IPS-NIHi7 (cell line): ENCODE measurements at regions not wholly inside any gene's neighbourhood (a gene's known extent, or its start where the extent isn't known, plus 50 kb on each side); places are given as distances from the start of the nearest gene placed in this dataset.

Experiments
- DNase-seq: peaks from one replicate; pipeline ENCODE4 v3.0.0; 2012; ENCODE audit warnings: mixed read lengths; ENCODE audit errors: extremely low spot score

DNA sequence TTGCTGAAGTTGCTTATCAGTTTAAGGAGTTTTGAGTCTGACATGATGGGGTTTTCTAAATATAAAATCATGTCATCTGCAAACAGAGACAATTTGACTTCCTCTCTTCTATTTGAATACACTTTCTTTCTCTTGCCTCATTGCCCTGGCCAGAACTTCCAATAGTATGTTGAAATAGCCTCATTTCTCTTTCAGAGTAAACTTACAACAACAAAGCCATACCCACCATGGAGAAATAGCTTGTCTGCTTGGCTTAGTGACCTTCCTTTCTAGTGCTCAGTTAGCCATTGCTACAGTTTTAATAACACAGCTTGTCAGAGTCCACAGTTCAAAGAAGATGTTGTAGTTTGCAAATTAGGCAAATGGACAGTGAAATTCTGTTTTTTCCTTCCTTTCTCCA is 228.0 kb downstream of the ETAA1 start:
- no peak for DNase-seq

DNA sequence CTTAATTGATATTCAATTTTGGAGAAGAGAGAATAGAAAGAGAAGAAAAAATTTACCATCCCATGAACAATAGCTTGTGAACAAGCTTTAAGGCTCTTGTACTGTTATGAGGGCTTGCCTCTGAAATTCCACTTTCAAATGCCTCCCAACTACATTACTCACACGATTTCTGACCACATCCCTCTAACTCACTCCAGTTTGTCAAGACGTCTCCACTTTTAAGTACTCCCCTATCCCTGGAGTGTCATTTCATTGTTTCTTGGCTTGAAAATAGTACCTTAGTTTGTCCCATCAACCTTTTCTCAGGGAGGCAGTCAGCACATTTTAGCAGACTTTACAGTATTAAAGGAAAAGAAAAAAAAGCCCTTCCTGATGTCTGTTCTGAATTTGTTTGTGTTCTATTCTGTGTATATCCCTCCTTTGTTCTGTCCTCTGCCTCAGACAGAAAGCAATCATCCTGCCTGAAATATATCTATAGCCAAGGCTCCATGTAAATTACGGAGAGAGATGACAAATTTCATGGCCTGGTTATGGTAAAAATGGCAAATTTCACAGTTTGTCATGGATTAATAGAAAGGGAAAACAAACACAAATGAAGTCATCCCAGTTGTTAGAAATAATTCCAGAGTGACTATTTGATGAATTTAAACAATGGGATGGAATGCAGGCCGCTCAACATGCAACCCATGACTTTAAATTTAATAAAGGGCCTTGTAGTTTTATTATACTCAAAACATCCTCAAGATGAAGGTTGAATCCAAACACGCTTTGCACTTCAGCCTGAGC is 228.8 kb downstream of the ETAA1 start:
- DNase-seq: no peak

DNA sequence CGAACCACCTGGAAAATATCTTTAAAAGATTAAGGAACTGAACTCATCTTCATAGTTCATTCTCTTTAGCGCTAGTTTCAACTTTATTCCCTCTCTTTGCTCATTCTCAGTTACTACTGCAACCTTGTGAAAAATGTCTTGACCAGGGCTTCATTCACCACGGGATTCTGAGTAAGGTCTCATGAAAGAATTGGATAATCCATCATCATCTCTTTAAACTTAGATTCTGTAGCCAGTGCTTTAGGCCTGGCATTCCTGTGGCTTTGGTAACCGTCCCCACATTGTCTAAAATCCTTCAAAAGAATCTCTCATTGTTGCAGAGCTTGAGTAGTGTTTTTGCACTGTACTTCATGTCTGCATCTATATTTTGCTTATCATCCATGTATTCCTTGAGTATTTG is 229.5 kb downstream of the ETAA1 start:
- no peak for DNase-seq

DNA sequence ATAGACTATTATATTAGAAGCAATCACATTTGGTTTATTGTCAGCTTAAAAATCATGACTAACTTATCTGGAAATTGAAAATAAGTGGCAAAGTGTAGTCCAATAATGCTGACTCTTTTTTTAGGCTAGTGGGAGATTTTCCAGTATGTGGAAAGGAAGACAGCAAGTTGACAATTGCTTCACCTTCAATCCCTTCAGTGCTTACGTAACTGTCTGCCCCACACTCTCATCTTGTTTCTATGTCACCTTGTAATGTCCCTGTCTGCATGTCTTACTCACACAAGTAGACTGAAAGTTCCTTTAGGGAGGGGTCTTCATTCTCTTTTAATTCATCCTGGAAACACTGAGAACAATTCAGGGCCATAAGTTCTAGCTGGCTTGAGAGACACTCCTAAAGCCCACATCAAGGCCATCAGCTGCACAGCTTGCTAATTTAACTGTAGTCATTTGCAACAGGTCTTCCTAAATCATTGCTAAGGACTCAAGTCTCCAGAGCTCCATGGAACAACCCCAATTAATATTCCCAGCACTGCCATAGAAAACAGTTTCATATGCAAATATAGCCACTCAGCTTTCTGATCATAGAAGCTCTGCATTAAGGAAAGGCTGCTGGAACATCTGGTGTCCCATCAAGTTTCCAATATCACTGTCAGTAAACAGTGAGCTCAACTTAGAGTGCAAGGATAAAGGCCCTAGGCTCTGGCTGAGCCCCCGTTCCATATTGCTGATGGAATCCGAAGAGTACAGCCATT is 230.5 kb downstream of the ETAA1 start:
- DNase-seq: no peak

DNA sequence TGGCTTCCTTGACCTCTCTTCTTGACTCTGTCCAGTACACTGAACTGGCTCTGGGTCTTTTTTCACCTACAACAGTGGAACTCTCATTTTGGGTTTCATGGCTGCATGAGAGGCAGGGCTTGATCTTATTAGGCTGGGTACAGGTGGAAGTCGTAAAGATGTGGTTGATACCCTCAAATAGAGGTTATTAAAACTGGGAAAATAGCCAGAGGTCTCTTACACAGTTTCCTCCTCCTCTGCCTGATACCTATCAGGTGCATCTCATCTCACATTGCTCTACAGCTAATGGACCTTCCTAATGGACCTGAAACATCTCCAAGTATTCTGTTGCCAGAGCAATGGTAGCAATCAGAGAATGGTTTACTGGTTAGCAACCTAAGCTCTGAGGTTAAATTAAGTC is 231.8 kb downstream of the ETAA1 start:
- DNase-seq: no peak

DNA sequence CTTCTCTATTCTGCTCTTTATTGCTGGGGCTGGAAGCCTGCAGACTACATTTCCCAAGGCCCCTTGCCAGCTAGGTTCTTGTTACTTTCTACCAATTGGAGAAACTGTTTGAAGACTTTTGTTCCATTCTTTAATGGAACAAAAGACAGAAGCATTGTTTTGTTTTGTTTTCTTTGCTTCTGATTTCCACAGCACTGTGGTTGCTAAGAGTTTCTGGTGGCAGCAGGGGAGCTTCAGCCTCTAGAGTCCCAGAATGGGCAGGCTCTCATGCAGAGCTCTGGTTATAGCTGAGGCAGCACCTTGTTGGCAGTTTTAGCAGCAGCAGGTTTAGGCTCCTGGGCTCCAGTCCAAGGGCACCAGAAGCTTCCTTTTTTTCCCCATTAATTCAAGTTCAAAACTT is 234.3 kb downstream of the ETAA1 start:
- DNase-seq: no peak

DNA sequence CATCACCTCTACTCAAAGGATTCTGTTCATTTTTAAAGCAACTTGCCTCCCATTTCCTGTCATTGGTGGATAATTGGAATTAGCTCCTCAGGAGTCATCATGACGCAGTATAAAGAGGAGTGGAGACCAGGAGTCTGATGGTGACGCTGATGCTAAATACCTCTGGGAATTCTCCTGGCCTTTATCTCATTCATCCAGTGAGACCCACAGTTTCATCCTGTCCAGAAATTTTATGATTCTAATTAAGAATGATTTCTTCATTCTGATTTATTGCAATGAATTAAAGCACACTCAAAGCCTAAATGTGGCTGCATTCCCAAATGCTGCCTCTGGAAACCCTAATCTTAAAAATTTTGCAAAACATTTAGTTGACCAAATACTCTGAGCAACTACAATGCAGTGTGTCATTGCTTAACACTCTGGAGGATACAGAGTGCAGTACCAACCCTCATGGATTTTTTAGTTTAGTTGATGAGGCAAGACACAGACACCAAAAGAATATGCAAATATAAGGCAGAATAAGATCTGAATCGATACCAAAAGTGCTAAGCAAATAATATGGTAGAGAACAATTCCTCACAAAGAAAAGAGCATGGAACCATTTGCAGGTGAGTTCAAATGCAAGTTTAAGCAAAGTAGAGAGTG is 236.2 kb downstream of the ETAA1 start:
- DNase-seq: no peak

DNA sequence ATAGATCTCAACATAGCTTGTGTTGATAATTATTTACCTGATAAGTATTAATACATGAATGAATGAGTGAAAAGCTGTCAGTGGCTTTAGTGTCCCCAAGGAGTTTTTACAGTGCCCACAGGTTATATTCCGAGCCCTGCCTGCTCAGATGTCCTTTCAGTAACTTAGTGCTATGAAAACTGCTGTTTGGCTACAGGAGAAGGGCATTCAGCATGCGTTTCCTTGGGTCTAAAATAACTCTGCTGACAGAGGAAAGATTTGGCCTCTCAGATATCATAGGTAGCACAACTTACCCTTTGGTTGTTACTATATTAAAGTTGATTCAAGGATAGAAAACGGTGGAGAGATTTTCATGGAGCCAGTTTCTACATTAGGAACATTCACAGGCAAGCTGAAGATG is 241.0 kb downstream of the ETAA1 start:
- DNase-seq: no peak

DNA sequence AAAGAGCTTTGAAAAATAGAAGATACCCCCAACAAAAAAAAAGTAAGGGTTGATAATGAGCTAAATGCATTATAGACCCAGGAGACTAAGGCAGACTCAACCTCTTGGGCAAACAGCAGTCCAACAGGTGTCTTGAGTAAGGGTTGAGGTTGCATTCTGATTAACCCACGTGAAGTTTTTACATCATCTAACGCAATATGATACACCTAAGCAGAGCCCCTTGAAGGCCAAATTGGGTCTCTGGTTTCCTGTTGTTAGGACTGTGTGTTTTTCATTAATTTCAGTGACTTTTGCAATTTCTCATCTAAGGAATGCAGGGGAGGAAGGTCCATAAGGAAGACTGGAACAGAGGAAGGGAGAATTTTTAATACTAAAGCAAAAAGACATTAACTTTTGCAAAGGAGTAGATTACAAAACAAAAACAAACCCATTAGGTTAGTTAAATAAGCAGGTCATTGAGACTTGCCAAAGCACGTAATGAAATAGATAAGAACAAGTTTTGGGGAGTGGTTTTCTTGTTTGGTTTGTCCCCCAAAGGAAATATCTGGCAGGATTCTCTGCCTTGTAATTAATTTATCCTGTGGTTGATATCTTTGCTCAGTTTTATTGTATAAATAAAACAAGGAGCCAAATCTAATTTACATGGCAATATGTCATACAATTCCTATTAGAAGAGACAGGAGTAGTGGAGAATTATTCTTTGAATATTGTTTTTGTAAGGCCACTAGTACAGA is 244.3 kb downstream of the ETAA1 start:
- no peak for DNase-seq

DNA sequence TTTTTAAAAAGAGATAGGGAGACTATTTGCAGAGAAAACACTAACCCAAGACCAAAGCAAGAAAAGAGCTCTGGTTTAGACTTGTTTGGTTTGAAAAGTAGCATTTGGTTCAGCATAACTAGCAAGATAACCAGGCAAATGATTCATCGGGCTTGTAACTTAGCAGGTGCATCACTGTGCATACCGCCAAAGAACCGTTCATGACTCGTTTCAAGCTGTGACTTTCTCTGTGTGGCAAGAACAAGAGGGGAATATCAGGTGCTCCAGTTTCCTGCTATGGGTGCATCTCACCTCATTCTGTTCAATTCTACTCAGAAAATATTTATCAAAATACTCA is 244.9 kb downstream of the ETAA1 start:
- no peak for DNase-seq

DNA sequence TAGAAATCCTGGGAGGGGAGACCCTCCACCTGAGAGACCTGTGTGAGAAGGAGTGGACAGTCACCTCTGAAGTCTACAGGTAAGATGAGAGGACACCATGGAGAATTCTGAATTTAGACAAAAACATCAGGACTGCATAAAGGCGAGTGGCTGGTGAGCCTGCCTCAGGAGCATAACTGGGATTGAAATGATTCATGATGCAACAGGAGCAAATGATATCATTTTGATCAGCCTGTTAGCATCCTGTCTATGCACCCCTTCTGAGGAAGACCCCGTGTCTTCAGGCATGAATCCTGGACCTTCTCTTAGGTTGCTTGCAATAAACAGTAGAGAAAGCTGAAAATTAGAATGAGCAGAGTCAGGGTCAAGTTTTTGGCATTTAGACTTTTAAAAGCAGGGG is 245.8 kb downstream of the ETAA1 start:
- DNase-seq: no peak

DNA sequence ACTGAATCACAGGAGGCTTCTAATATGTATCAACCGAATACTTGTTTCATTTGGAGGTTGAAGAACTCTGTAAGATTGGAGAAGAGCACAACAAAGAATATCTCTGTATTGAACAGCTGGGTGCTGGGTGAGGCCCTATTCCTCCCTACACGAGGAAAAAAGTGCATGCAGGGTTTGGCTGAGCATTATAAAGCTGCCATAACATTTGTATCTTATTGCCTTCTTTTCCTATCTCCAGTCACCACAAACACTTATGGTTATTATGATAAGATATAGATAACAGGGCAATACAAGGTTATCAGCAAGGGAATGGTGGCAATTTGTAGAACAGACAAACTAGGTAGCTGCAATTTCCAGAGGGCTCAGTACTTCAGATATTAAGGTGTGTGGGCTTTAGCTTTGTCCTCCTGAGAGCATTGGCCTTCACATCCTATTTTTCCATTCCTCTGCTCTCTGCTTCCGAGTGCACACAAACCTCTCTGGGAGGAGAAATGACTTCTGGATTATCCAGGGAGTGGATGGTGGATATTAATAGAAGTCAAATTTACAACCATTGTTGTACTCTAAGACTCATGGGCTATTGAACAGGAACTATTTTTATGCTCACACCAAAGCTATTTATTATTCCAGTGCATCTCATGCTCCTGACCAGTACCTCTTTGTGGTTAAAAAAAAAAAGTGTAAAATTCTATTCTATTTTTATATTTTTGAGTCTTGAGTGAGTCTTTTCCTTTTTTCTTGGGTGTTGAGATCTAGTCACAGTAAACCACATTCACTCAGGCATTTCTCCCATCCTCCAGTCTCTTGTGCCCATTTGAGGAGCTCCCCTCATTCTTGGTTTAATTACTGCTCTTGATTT is 248.4 kb downstream of the ETAA1 start:
- no peak for DNase-seq

DNA sequence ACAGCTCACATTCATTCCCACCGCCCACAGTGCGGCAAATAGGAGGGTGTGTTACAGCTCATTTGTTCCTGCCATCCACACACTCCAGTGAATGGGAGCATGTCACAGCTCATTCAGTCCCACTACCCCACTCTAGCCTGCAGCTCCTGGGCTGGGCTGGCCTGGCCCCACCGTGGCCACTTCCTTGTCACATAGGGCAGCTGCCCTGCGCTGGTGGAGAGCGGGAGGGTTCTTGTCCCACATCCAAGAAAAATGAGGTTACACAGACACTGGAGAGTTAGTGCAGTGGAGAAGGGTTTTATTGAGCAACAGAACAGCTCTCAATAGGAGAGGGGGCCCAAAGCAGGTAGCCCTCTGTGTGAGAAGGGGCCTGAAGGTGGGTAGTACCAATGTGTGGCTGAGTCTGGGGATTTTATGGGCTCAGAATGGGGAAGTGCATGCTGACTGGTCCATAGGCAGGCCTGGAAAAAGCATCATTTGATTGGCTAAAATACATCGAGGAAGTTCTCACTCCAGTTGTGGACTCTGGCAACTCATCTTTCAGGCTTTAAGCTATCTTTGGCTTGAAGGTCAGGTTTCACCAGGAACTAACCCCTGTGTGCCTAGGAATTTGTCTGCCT is 249.7 kb downstream of the ETAA1 start:
- no peak for DNase-seq

DNA sequence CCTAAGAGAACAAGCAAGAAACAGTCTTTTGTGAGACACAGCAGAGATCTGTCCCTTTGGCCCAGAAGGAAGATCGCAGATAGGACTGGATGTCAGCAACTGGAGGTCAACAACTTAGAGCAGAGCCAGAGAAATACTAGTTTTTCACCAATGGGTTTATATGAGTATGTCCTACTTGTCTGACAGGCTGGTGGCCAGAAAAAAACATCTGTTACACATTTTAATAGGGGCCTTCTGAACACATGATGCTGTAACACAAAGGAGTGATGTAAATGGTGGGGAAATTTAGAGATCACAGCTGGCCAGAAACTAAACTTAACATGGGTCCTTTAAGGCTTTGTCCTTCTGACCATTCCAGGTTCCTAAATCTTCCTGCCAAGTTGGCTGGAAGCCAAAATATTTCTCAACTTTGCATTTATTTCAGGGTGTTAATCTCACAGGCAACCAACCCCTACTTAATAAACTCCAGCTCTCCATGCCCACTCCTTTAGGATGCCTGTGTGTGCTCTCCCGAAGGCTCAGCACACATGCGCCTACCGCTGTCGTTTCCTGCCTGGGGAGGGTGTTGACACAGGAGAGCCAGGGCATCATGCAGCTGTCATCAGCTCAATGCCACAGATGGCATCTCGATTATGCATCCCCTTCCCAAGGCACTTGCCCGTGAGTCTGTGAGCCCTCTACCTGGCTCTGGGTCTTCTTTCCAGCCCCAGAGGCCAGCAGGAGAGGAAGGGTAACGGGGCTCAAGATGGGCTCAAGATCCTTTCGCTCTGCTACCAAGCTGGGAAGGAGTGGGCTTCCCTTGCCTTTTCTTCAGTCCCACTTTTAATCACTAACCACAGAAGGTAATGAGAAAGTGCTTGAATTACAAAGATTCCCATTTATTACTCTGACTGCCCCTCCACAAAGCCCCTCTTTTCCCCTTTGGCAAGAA is 252.5 kb downstream of the ETAA1 start:
- DNase-seq: no peak

DNA sequence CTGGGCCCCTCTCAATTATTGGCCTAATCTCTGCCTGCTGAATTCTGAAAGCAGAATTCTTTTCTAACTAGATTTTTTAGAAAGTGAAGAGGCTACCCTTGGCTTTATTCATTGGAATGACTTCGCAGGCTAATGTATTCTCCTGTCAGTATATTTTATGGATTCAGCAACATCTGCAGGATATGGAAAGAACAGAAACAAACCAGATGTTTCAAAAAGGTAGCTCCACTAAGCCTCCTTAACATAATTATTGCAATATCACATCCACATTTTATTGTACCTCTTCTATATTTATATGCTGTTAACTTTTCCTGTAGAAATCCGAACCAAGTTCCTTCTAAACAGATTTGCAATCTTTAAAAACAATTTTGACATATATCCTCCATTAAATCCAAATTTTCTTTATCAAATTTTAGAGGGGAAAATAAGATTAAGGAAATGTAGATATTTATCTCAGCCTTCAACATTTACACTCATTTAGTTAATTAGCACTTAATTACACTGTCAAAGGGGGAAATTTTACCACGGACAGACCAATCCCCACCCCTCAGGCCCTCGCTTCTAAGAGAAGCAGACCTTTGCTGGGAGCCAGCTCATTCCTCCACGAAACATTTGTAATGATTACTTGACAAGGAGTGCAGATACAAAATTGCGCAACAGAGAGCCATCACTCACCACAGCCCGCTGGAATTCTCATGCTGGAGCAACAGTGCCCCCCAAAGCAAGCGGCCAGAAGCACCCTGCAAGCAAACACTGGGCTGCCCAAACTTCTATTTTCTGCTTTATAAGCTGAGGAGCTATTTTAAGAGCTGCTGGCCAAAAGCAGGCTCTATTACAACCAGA is 253.4 kb downstream of the ETAA1 start:
- DNase-seq: peak; percentile 79

DNA sequence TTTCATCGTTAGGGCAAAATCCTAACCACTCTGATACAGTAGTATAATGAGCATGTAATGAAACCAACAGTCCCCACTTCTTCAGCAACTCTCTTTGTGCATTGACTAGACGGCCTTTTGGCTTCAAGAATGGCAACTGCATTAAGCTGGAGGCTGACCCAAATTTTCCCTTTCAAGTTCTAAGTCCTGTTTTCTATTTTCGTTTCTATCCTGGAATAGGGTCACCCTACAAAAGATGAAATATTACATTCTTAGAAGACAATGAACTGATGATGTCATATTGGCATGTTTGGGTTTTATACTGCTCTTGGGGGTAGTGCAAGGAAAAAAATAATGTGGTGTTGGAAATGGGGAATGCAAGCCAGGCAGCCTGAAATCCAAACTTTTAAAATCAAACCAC is 254.4 kb downstream of the ETAA1 start:
- no peak for DNase-seq

DNA sequence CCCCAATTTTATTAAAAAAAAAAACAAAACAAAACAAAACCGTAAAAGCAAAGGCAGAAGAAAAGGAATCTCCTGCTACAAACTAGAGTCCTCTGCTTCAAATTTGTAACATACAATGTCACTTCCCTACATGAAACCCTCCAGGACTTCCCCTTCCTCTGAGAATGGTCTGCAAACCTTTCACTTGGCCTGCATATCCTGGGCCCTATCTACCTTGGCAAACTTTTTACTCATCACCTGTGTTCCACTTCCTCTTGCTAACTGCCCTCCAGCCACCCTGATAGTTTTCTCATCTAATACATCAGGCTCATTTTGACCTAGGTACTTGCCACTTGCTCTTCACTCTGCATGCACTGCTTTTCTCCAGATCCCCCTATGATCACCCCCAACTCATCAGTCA is 255.5 kb downstream of the ETAA1 start:
- no peak for DNase-seq

DNA sequence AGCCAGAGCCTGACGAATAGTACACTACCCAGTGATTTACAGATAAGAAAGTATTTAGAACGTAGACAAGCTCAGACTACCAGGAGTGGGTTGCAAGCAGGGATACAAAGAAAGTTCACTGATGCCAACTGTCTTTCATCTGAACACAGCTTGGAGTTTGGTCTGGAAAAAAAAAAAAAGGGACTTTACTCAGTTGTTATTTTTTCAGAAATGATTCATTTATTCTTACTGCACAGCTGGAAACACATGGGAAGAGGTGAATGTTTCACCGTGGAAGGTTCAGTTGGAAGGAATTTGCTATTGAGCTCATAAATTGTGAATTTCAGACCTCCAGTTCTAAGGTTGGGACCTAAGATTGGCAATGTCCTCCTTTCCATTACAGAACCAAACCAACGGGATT is 259.7 kb downstream of the ETAA1 start:
- DNase-seq: no peak

DNA sequence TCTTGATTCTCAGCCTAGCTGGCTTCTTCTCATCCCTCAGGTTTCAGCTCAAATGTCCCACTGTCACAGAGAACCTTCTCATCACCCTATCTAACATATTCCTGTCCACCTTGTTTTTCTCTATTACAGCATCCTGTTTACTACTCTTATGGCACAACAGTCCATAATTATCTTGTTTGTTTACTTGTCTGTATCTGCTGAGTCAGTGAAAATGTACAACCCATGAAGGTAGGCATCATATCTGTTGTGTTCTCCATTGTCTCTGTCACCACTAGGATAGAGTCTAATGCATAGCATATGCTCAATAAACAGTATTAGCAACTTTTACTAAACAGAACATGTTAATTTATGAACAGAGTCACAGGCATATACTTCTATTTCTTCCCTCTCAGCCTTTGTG is 261.7 kb downstream of the ETAA1 start:
- DNase-seq: no peak
